ENCODE measurements at regions not wholly inside any gene's neighbourhood (a gene's known extent, or its start where the extent isn't known, plus 50 kb on each side); places are given as distances from the start of the nearest gene placed in this dataset.
"Not testable (repeated sequence)": the region's sequence is repeated elsewhere in the genome, so short reads cannot be mapped to it uniquely, and the experiment has no call there.

DNA sequence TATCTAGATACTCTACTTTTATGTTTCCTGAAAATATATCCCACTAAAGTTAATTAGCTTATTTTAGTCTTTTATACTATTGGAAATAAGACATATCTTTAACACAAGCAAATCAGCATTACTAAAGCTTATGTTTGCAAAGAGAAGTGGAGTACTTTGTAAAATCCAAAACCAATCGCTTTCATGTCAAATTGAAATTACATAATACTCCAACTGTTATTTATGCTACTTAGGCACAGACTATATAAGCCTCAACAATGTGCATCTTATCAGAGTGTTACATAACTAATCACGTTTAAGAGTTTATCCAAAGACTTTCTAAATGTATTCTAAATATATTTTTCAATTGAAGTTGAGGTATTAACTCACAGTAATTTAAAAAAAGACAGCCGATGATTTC, 200.0 kb downstream of the PCDH20 start:
- DNase-seq (ENCODE audit: low read depth in 2 of 3, low spot score in 2 of 3): no peak

DNA sequence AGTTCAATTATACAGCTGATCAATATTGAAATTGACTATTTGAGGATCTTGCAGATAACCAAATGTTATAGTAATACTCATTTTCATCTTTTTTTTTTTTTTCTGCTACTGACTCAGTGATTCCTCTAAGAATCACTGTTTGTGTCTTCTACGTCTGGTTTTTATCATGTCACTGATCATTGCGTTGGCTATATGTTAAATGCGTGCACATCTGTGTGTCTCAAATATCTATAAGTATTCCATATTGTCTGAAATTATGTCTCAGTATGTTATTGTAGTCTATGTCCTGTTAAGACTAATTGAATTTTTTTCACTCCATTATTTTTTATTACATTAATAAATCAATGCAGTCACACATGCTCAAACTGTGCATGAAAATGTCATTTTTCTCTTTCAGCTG, 200.5 kb downstream of the PCDH20 start:
- no peak for DNase-seq (ENCODE audit: low read depth in 2 of 3, low spot score in 2 of 3)

DNA sequence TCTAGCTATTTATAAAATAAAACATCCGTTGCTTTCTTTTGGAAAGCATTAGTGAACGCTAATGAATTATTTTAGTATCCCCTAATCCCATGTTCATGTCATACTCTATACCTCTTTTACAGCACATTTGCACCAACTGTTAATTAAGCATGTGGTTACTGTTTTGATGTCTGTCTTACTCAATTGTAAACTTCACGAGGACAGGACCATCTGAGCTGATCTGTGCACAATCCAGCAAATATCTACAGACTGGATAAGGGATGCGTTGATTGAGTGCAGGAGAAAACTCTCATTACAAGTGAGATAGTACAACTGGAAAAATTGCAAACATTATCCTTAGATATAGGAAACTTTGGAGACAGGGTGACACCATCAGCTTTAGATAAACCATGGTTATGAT, 201.1 kb downstream of the PCDH20 start:
- DNase-seq (ENCODE audit: low read depth in 2 of 3, low spot score in 2 of 3): no peak

DNA sequence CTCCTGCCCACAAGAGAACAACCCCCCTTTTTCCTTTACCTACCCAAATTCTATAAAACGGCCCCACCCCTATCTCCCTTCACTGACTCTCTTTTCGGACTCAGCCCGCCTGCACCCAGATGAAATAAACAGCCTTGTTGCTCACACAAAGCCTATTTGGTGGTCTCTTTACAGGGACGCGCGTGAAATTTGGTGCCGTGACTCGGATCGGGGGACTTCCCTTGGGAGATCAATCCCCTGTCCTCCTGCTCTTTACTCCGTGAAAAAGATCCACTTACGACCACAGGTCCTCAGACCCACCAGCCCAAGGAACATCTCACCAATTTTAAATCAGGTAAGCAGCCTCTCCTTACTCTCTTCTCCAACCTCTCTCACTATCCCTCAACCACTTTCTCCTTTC, 209.8 kb downstream of the PCDH20 start:
- not testable (repeated sequence) for DNase-seq (ENCODE audit: low read depth in 2 of 3, low spot score in 2 of 3)

DNA sequence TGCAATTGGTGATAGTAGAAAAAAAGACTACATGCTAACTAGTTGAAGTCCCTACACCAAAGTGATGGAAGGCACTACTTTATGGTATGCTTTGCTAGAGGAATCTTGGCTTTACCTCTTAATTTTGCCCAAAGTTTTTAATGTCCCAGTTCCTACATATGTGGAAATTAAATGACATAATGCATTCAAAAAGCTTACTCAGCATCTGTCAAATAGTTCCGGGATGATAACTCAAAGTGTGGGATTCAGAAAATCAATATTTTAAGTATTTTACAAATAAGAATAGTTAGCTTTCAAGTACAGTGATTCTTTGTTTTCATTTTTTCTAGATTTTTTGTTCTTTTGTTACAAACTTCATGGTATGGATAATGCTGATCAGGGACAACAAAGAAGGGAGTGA, 211.6 kb downstream of the PCDH20 start:
- no peak for DNase-seq (ENCODE audit: low read depth in 2 of 3, low spot score in 2 of 3)

DNA sequence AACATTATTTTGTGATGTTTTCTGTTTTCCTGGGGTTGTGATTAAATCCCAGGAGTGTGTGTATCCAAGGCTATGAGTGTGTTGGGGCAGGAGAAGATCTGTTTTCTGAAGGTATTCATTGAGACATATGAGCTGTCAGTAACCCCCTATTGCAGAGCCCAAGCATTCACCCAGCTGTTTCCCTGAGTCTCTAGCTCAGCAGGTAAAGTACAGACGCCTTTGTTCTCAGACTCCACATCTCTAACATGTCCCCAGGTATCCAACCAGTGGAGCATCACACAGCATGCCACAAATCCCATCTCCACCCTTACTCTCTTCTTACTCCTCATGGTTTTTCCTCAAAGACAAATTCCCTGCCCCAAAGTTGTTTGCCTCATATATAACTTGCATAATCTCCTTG, 213.6 kb downstream of the PCDH20 start:
- DNase-seq (ENCODE audit: low read depth in 2 of 3, low spot score in 2 of 3): no peak

DNA sequence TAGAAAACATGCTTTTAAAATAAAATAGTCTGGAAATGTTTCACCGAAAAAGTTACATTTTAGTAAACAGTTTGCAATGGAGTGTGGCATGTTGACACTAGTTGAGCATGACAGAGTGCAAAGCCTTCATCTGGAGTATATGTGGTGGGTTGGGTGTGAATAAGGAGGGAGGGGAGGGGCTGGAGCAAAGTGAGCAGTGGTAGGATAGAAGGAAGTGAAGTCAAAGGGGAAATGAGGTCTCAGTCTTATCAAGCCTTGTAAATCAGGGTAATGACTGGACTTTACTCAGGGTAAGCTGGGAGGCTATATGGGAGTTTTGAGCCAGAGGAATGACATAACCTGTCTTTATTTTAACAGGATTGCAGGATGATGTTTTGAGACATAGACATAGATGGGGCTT, 222.8 kb downstream of the PCDH20 start:
- no peak for DNase-seq (ENCODE audit: low read depth in 2 of 3, low spot score in 2 of 3)

DNA sequence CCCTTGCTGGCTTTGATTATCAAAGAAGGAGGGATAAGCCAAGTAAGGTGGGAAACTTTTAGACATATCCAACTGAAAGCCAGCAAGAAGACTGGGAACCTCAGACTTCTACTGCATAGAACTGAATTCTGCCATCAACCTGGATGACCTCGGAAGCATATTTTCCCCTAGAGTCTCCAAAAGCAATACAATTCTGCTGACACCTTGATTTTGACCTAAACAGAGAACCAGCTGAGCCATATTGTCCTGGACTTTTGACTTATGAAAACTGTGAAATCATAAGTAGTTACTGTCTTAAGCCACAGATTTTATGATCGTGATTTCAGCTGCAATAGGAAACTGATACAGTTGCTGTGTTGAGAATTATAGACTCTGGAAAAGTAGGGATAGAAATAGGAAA, 227.6 kb downstream of the PCDH20 start:
- no peak for DNase-seq (ENCODE audit: low read depth in 2 of 3, low spot score in 2 of 3)

DNA sequence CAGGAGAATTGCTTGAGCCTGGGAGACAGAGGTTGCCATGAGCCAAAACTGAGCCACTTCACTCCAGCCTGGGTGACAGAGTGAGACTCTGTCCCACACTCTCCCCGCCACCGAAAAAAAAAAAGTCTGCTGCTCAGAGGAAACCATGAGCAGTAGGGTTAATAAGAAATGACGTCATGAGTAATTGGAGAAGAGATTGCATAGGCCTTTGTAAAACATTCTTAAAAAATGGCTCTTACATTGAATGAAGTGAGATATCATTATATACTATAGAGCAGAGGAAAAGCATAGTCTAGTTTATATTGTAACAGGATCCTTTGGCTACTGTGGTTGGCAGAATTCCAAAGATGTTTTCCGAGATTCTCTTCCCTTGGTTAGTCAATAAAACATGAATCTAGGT, 228.2 kb downstream of the PCDH20 start:
- no peak for DNase-seq (ENCODE audit: low read depth in 2 of 3, low spot score in 2 of 3)

DNA sequence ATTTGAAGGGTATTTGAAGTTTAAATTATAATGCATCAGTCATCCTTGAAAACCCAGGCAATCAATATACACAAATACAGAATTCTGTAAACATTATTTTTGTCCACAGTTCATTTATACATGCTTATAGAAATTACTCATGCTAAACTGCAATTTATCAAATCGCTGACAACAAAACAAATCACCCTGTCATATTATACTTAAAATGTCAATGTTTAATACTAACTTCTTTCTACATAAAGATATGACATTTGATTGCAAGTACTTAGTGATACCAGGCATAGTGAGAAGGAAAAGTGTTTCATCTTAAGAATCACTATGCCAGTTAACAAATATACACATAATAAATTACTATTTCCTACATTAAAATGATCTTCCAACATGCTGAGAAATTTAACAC, 232.0 kb downstream of the PCDH20 start:
- DNase-seq (ENCODE audit: low read depth in 2 of 3, low spot score in 2 of 3): no peak

DNA sequence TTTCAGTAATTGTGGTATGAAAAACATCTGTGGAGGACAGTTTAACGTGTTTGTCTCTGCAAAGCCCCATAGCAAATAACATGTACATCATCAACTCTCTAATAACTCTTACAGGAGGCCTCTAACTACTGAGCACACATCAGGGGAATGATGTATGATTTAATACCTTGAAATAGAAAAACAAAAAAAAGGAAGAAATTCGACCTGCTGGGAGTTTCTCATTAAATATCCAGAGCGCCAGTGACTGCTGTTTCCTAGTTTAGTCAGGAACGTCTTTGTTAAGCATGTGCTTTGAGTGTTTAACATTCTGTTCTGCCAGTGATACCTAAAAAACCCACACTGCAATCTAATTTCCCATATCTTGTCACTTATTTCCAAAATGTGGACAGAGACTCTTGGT, 235.4 kb downstream of the PCDH20 start:
- no peak for DNase-seq (ENCODE audit: low read depth in 2 of 3, low spot score in 2 of 3)

DNA sequence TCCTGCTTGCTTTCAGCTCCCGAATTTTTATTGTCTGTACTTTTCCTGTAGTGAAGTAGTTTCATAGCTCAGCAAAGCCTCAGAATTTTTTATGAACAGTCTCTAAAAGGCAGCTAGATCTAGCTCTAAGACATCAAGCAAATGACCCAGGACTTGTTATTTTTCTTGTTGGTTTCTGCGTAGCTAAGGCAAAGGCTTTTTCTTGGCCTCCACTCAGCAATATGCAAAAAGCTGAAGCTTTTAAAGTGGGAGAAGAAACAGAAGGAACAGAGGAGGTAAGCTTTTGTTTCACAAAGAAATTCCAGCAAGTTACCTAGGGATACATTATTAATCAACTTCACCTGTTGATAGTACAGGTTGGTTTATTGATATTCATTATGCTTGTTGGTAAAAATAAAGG, 235.9 kb downstream of the PCDH20 start:
- DNase-seq (ENCODE audit: low read depth in 2 of 3, low spot score in 2 of 3): no peak

DNA sequence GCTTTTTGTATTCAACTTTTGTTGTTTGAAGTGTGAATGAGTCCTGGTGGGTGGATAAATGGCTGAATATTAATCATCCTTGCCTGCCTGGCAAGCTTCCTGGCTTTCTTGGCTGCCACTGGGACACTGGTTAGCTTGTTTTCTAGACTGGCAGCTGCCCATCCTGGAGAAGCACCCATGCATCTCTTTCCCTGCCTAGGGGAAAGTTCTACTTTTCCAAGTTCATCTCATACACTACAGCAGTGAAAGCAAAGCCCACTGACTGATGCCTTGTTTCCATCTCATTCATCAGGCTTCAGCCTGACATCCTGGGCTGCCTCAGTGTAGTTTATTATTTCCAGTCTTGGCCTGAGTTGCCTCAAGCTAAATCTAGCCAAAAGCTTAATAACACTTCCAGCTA, 244.8 kb downstream of the PCDH20 start:
- no peak for DNase-seq (ENCODE audit: low read depth in 2 of 3, low spot score in 2 of 3)

DNA sequence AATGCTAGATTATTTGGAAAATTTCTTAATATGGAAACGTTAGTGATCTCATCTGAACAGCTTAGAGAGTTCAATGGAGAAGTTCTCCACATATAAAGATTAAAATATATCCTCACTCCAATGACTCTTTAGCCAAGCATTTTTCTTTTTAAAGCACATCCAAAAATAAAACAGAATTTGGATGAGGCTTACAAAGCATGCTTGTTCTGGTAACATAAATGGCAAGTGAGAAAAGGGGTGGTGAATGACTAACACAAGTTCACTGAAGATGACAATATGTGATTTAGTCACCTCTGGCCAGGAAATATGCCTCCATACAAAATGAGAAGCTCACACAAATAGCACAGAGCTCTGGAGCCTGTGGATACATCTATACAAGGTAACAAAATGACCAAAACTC, 253.0 kb downstream of the PCDH20 start:
- no peak for DNase-seq (ENCODE audit: low read depth in 2 of 3, low spot score in 2 of 3)

DNA sequence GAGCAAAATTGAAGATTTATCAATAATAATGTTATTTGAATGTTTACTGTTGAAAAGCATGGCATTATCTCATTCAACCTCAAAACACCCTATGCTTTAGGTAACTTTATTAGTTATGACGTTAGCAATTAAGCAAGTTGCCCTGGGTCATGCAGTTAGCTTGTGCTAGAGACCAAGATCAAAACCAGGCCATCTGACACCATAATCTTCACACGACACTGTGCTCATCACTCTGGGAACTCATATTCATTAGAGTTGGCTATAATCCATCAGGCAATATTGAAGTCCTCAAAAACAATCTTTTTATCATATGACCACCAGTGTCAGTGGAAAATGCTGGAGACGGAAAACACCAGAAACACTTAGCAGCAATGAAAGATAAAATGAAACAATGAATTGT, 253.5 kb downstream of the PCDH20 start:
- DNase-seq (ENCODE audit: low read depth in 2 of 3, low spot score in 2 of 3): no peak

DNA sequence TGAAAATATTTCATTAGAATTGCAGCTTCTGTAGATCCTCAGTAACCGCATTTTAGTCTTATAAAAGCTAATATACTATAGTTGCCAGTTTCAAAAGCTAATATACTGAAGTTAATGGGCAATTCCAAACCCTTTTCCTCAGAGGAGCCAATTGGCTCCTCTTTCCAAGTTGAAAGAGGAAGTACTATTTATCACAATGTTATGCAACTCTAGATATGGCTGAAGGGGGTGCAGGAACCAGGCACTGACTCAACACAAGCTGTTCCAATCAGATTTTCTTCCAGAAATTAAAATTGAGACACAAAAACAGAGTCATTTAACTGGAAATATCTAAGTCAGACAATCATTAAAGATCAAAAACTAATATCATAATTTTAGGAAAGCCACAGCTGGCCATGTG, 258.9 kb downstream of the PCDH20 start:
- DNase-seq (ENCODE audit: low read depth in 2 of 3, low spot score in 2 of 3): no peak

DNA sequence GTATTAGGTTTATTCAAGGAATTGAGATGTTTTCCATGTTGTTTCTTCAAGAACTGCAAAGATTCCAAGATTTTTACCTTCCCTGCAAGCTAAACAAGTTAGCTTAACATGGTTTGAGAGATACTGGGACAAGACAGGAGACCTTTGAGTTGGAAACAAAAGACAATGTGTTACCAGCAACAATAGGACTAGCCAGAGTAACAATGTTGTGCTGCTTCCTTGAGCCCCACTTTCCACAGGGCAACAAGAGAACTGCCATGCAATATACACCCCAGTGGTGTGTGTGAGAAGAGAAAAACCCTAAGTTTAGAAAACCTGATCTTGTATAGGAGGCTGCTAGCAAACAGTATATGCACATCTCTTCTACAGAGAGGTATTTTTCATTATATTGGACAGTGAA, 264.6 kb downstream of the PCDH20 start:
- DNase-seq (ENCODE audit: low read depth in 2 of 3, low spot score in 2 of 3): no peak

DNA sequence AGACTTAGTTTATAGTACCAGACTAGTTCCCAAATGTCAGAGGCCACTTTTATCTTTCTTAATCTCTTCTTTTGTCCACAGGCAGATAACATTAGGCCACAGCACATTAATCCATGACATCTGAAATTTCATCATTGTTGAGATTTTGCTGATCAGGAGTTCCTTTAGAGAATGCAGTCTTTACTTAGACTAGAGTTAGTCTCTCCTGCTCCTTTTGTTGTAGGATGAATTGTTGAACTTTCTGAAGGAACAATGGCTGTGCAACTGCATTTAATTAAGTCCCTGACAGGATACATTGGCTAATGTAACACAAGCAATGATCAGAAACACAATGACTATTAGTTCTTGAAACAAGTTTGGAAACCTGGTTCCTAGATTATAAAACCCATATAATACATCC, 266.3 kb downstream of the PCDH20 start:
- no peak for DNase-seq (ENCODE audit: low read depth in 2 of 3, low spot score in 2 of 3)

DNA sequence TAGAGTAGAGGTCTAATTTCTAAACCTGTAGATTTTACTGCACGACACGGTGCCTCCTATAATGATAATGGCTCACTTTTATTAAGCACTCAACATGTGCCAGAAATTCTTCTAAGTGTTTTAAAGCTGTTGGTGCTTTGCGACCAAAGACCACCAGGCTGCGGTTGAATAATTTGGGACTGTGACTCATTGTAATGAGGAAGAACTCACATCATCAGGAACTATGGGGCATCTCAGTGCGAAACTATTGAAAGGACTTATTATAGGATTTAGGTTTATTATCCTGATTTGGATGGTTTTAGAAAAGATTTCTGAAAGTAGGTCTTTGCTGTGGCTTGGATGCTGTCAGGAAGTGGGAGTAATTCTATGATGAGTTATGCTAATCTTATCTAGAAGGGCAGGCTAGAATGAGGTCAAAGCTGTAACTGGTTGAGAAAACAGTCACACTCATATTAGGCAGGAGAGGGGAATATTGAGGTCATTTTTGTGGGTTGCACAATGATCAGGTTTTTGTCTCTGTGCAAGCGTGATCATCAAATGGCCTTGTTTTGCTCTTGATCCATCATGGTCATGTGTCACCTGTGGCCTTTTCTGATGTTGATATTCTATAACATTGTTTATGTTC, 266.8 kb downstream of the PCDH20 start:
- no peak for DNase-seq (ENCODE audit: low read depth in 2 of 3, low spot score in 2 of 3)

DNA sequence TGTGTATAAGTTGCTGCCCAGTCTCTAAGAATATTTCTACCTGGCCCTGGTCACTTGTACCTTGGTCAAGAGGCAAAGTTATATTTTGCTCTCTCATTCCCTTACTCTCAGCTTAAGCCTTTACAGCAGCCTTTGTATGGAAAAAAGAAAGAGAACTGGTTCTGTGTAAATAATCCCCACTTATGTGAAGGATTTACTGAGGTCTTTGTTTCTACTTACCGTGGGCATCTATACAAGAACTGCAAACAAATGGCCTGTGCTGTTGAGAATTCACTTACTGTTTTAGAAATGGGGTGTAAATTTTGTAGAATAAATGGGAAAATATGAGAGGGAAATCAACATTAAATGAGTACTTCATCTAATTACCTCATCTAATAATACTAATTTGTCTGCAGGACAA, 267.4 kb downstream of the PCDH20 start:
- no peak for DNase-seq (ENCODE audit: low read depth in 2 of 3, low spot score in 2 of 3)

DNA sequence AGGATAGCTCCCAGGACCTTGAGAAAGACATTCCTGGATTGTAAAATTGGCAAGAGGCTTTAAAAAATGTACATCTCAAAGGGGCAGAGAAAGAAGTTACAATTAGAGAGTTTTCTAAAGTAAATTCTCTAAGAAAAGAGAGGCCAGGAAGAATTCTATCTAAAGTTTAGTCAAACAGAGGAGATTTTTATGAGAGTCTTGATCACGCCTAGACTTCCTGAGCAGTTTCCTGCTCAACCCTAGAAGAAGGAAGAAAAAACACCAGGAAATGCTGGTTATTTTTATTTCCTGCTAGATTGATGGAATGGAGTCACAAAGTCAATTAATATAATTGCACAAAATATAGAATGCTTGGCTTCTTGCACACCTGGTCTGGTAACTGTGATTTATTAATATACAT, 269.1 kb downstream of the PCDH20 start:
- no peak for DNase-seq (ENCODE audit: low read depth in 2 of 3, low spot score in 2 of 3)

DNA sequence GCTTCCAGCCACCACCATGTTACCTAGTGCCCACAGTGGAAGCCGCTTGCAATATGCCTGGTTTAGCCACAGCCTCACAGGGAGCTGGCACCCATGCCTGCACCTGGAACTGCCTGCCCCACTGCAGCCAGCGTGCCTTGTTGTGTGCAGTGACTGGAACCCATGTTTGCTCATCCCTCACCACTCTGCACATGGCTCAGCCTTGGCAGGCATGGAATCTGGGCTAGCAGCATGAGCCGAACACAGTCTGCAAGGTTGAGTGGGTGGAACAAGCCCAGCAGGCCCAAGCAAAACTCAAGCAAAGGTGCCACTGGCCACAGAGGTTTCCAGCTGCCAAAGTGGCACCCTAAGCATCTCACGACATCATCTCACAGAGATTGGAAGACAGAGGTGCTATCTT, 269.5 kb downstream of the PCDH20 start:
- no peak for DNase-seq (ENCODE audit: low read depth in 2 of 3, low spot score in 2 of 3)

DNA sequence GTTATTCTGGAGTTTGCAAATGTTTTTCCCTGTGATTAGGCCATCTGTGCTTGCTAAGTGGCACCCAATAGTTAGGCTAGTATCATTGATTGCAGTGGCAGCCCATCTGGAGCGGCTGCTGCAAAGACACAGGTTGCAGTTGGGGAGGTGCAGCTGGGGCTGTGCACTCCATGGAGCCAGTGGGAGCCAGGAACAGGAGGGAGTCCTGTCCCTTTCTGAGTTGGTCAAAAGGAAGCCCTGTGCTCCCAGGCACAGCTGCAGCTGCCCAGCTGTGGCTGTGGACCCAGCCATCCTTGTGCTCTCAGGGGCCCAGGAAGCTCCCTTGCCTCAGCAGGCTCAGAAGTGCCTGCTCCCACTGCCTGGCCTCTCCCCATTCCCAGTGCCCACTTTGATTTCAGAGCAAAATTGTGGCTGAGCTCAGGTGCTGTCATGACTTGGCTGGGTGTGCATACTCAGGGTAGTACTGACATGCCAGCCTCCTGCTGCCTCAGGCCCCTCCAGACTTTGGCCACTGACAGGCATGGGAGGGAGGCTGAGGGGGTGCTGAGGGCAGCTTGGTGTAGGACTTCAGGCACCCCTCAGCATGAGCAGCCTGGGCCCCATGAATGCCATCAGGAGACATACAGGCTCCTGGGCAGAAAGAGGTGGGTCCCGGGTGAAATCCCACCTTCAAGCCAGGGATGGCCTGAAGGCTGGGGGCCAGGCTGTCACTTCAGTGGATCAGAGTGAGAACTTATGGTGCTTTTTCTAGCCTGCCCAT, 270.6 kb downstream of the PCDH20 start:
- DNase-seq (ENCODE audit: low read depth in 2 of 3, low spot score in 2 of 3): no peak
